Esophagus squamous epithelium (tissue), 4 donors: ENCODE measurements at regions not wholly inside any gene's neighbourhood (a gene's known extent, or its start where the extent isn't known, plus 50 kb on each side); places are given as distances from the start of the nearest gene placed in this dataset.

Experiments used
- CTCF ChIP-seq, 6 experiments: fragments of 450-650 bp in 4 of 6; fragments of 200-600 bp in 2 of 6; sonication (generic) in 2 of 6; IDR thresholded peaks; one replicate each; pipeline ENCODE4 v1.5.1; 2016 to 2019; ENCODE audit warnings: antibody characterized with exemption in 6 of 6, mild to moderate bottlenecking in 4 of 6, moderate library complexity in 4 of 6
- POLR2A ChIP-seq, 4 donors: fragments of 450-650 bp; IDR thresholded peaks; one replicate each; pipeline ENCODE4 v1.6.1; 2017; ENCODE audit warnings: antibody characterized with exemption in 4 of 4, mild to moderate bottlenecking in 4 of 4, moderate library complexity in 3 of 4

GRCh38 chr5:28505121-28505520 is 1466.7 kb upstream of the CDH9 start:
- no peak for TF ChIP-seq CTCF (IDR thresholded peaks at IDR 0.05)
- TF ChIP-seq POLR2A (IDR thresholded peaks at IDR 0.05): no peak
